ENCODE measurements at regions not wholly inside any gene's neighbourhood (a gene's known extent, or its start where the extent isn't known, plus 50 kb on each side); places are given as distances from the start of the nearest gene placed in this dataset.

GRCh38 chr20:62557999-62558408 is 82.2 kb upstream of the GATA5 start:
- intact Hi-C loops (cut with DNase I) = no loop called here
- Histone ChIP-seq H3K9me3 (no peaks in the 10 kb centered on the region), H3K36me3 (no peaks in the 10 kb centered on the region), H3K4me1 (peaks cover 0 to 11% (median 0%) of the 10 kb centered on the region in 3 donors), H3K27me3 (peaks cover 0 to 100% (median 2%) of the 10 kb centered on the region in 4 donors), H3K4me3 (no peak overlapping the region), H3K27ac (no peak overlapping the region)
- DNase-seq = no peak
- TF ChIP-seq POLR2A (IDR thresholded peaks at IDR 0.05) (no peak), CTCF (IDR thresholded peaks at IDR 0.05) (no peak)
- 80% methylated on average over 4 of the region's 14 CpGs; no CpG with 5 or more reads in 1 of the 2 donors for WGBS, 2 donors

GRCh38 chr20:62558779-62559178 is 83.0 kb upstream of the GATA5 start:
- Histone ChIP-seq H3K9me3 (no peaks in the 10 kb centered on the region), H3K36me3 (no peaks in the 10 kb centered on the region), H3K4me3 (no peak overlapping the region), H3K4me1 (peaks cover 0 to 11% (median 0%) of the 10 kb centered on the region in 3 donors), H3K27me3 (peaks cover 0 to 100% (median 2%) of the 10 kb centered on the region in 4 donors), H3K27ac (no peak overlapping the region)
- TF ChIP-seq POLR2A (IDR thresholded peaks at IDR 0.05) (no peak), CTCF (IDR thresholded peaks at IDR 0.05) (no peak)
- intact Hi-C loops (cut with DNase I) = no loop called here
- WGBS, 2 donors = 33 to 54% methylated on average over 5 to 6 of the region's 17 CpGs
- DNase-seq = no peak

- peaks cover 0 to 11% (median 0%) of the 10 kb centered on the region in 3 donors for H3K4me1 ChIP-seq
- 45% methylated on average over 6 of the region's 6 CpGs for WGBS, 2 donors
- H3K36me3 ChIP-seq = no peaks in the 10 kb centered on the region
- intact Hi-C loops (cut with DNase I) = no loop called here
- no peak overlapping the region for H3K4me3 ChIP-seq
- no peak for DNase-seq
- no peaks in the 10 kb centered on the region for H3K9me3 ChIP-seq
- no peak overlapping the region for H3K27ac ChIP-seq
- no peak for TF ChIP-seq CTCF (IDR thresholded peaks at IDR 0.05)
- TF ChIP-seq POLR2A (IDR thresholded peaks at IDR 0.05) = no peak
- H3K27me3 ChIP-seq = peaks cover 0 to 99% (median 2%) of the 10 kb centered on the region in 4 donors
Measured at GRCh38 chr20:62560162-62560561, 82.1 kb upstream of the SLCO4A1 start.

- Histone ChIP-seq H3K27ac (no peak overlapping the region), H3K27me3 (peaks cover 0 to 90% (median 2%) of the 10 kb centered on the region in 4 donors), H3K4me3 (no peak overlapping the region), H3K9me3 (no peaks in the 10 kb centered on the region), H3K4me1 (peaks cover 0 to 11% (median 0%) of the 10 kb centered on the region in 3 donors), H3K36me3 (no peaks in the 10 kb centered on the region)
- no peak for DNase-seq
- TF ChIP-seq POLR2A (IDR thresholded peaks at IDR 0.05) = no peak
- no peak for TF ChIP-seq CTCF (IDR thresholded peaks at IDR 0.05)
- intact Hi-C loops (cut with DNase I) = no loop called here
- 43 to 60% methylated on average over 4 to 10 of the region's 15 CpGs for WGBS, 2 donors
Measured at GRCh38 chr20:62561182-62561581, 81.1 kb upstream of the SLCO4A1 start.

- intact Hi-C loops (cut with DNase I) = no loop called here
Measured at GRCh38 chr20:62561948-62562347, 80.4 kb upstream of the SLCO4A1 start.

More at GRCh38 chr20:62561948-62562347, 80.4 kb upstream of the SLCO4A1 start:
- Histone ChIP-seq H3K4me1 (peaks cover 0 to 11% (median 0%) of the 10 kb centered on the region in 3 donors), H3K36me3 (no peaks in the 10 kb centered on the region), H3K4me3 (no peak overlapping the region), H3K27me3 (peaks cover 0 to 87% (median 2%) of the 10 kb centered on the region in 4 donors), H3K9me3 (no peaks in the 10 kb centered on the region), H3K27ac (no peak overlapping the region)
- TF ChIP-seq POLR2A (IDR thresholded peaks at IDR 0.05) (no peak), CTCF (IDR thresholded peaks at IDR 0.05) (no peak)
- 57 to 85% methylated on average over 2 to 8 of the region's 16 CpGs for WGBS, 2 donors
- no peak for DNase-seq

Data from esophagus squamous epithelium (tissue), 5 donors.